HepG2 (cell line): ENCODE measurements at regions not wholly inside any gene's neighbourhood (a gene's known extent, or its start where the extent isn't known, plus 50 kb on each side); places are given as distances from the start of the nearest gene placed in this dataset.

Experiments
- CTCF ChIP-seq: sonication (generic); formaldehyde crosslinking; IDR thresholded peaks from 2 replicates; pipeline ENCODE4 v1.5.0; 2020; ENCODE audit warnings: mild to moderate bottlenecking, missing genetic modification reagents, moderate library complexity
- EHMT2 ChIP-seq: fragments of 200-600 bp; sonication (generic); IDR thresholded peaks from 2 replicates; pipeline ENCODE4 v1.7.0; 2017; ENCODE audit warnings: antibody characterized with exemption, low read depth, low read length, borderline replicate concordance
- EZH2 ChIP-seq: conservative IDR thresholded peaks from 2 replicates; pipeline ENCODE4 v1.6.1; 2012; ENCODE audit warnings: mild to moderate bottlenecking, low read depth, low read length, moderate library complexity
- FOXK2 ChIP-seq: fragments of 450-650 bp; IDR thresholded peaks from 2 replicates; pipeline ENCODE4 v1.6.1; 2016
- MAFF ChIP-seq: IDR thresholded peaks from 2 replicates; pipeline ENCODE4 v1.6.1; 2011; ENCODE audit warnings: low read depth, low read length, improper control_type of control experiment
- NR1H2 ChIP-seq: sonication (generic); formaldehyde crosslinking; IDR thresholded peaks from 2 replicates; pipeline ENCODE4 v1.8.1; 2022; ENCODE audit warnings: low read depth, missing genetic modification reagents, borderline replicate concordance
- POLR2A ChIP-seq, 2 experiments: IDR thresholded peaks; 2 replicates each; pipeline ENCODE4 v1.6.1; 2011; ENCODE audit warnings: low read depth in 2 of 2, low read length in 2 of 2, mild to moderate bottlenecking in 1 of 2, moderate library complexity in 1 of 2; ENCODE audit not compliant: insufficient read depth in 1 of 2
- SIN3A ChIP-seq: IDR thresholded peaks from 2 replicates; pipeline ENCODE4 v1.6.1; 2011; ENCODE audit warnings: low read depth, mild to moderate bottlenecking, control low read depth, low read length, borderline replicate concordance
- SRF ChIP-seq: IDR thresholded peaks from 2 replicates; pipeline ENCODE4 v1.6.1; 2011; ENCODE audit warnings: mild to moderate bottlenecking, low read depth, low read length, moderate library complexity
- THAP11 ChIP-seq: IDR thresholded peaks from 2 replicates; pipeline ENCODE4 v1.6.1; 2016; ENCODE audit warnings: missing biosample characterization, missing genetic modification reagents
- ZNF280B ChIP-seq: sonication (generic); formaldehyde crosslinking; IDR thresholded peaks from 2 replicates; pipeline ENCODE4 v1.5.0; 2020; ENCODE audit warnings: missing genetic modification reagents, mild to moderate bottlenecking, borderline replicate concordance
- ZNF335 ChIP-seq: sonication (generic); formaldehyde crosslinking; IDR thresholded peaks from 2 replicates; pipeline ENCODE4 v1.4.0; 2020; ENCODE audit warnings: missing genetic modification reagents
- ZNF451 ChIP-seq: sonication (generic); formaldehyde crosslinking; IDR thresholded peaks from 2 replicates; pipeline ENCODE4 v1.5.0; 2020; ENCODE audit warnings: mild to moderate bottlenecking, missing genetic modification reagents

GRCh38 chr13:69044629-69045028 is 1063.0 kb upstream of the ATXN8OS start:
- TF ChIP-seq FOXK2 (no peak), NR1H2 (CRISPR knock-in tag) (no peak), THAP11 (CRISPR knock-in tag) (no peak), ZNF280B (CRISPR knock-in tag) (no peak), EHMT2 (no peak), CTCF (no peak), SIN3A (no peak), ZNF451 (CRISPR knock-in tag) (no peak), MAFF (no peak), ZNF335 (CRISPR knock-in tag) (no peak), EZH2 (no peak), SRF (no peak), POLR2A (IDR thresholded peaks at IDR 0.05; ENCODE audit: insufficient read depth in 1 of 2, low read depth in 2 of 2, low read length in 2 of 2) (no peak)
